IPS-NIHi11 (cell line): ENCODE measurements at regions not wholly inside any gene's neighbourhood (a gene's known extent, or its start where the extent isn't known, plus 50 kb on each side); places are given as distances from the start of the nearest gene placed in this dataset.

Experiments used
- DNase-seq: peaks from one replicate; pipeline ENCODE4 v3.0.0; 2012; ENCODE audit warnings: mixed read lengths, low spot score

DNA sequence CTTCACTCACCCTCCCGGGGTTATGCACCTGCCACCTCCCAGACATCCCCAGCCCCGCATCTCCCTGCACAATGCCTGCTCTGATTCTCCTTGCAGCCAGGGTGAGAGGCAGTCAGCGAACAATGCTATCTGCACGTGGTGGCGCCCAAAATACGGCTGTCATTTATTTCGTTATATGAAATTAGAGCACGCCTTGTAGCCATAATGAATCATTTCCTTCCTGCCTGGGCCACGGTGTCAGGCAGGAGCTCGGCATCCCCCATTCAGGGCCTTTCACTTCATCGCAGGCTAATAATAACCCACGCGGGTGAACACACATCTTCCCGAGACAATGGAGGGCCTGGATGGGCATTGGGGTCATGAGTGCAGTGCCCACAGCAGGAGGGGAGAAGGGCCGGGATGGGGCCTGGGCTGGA, 143.8 kb upstream of the ZNF507 start:
- DNase-seq: no peak

DNA sequence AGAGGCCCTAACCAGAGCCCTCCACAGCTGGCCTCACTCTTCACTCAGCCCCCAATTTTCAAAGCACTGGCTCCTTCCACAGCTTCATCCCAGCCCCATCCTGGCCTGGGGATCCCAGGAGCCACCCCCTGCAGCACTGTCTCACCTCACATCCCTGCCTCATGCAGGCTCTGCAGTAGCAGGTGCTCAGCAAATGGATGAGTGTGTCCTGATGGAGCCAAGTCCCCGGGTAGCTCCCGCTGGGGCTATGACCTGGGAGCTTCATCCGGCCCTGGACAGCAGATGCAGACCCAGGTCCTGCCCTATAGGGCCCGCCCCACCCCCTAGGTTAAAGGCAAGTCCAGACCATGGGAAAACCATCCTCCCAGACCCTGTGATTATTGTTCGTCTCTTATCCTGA, 143.2 kb upstream of the ZNF507 start:
- DNase-seq: no peak

DNA sequence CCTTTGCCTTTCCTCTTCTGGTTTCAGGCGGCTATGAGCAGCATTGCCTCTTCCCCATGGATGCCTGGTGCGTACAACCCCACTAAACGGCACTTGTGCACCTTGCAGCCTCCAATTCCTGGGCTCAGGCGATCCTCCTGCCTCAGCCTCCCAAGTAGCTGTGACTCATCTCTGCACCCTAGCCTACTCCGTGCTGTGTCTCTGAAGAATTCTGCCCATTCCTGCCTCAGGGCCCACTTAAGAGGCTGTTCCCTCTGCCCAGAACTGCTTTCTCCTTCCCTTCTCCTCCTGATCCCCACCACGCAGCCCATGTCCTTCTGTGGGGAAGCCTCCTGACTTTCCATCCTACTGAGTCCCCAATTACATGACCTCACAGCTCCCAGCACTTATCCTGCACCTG, 142.2 kb upstream of the ZNF507 start:
- DNase-seq: no peak

DNA sequence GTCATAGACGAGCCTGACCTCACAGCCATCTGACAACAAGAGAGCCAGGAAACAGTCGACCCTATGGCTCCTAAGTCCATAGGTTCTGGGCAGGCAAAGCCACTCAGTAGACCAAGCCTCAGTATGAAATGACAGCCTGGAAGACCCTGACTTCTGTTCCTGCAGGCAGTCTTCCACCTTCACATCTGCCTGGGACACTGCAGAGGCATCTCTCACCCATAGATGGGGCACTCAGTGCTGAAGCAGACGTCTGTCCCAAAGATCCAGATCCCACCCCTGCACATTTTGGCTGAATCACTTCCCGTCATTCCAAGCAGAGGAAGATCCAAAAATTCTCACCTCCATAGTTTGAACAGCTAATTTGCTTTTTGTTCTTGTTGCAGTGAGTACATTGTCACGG, 139.3 kb upstream of the ZNF507 start:
- DNase-seq: no peak

DNA sequence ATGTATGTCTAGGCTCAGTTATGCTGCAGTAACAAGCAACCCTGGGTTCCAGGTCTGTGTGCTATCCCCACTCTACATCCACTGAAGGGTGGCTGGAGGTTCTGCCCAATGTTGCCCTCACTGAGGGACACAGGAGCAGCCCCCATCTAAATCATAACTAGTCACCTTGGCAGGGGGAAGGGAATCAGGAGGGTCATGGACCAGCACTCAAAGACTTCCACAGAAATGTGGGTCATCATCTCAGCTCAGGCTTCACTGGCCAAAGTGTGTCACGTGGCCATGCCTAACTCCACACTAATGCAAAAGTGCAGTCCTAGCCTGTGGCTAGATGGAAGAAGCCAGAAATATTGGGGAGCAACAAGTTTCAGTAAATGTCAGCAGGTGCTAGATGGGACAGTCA, 137.3 kb upstream of the ZNF507 start:
- DNase-seq: no peak

GRCh38 chr19:32219392-32219791, 126.0 kb upstream of the ZNF507 start:
- DNase-seq: no peak

GRCh38 chr19:32219881-32220472, 125.4 kb upstream of the ZNF507 start:
- DNase-seq: no peak

DNA sequence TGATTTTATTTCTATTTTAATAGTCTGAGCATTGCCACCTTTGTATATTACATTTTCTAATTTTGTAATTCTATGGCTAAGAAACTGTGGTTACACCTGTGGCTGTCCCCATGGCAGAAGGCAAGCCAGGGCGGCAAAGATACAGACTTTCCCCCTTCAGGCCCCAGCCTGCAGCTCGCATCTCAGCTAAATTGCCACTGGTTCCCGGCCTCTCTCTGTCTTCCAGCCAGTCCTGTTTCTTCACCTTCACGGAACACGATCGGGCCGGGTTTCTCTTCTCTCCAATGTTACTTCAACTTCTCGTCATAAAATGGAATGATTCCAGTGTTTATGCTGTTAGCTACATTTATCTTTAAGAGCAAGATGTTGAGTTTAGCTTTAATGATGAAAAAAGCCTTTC, 124.5 kb upstream of the ZNF507 start:
- no peak for DNase-seq

DNA sequence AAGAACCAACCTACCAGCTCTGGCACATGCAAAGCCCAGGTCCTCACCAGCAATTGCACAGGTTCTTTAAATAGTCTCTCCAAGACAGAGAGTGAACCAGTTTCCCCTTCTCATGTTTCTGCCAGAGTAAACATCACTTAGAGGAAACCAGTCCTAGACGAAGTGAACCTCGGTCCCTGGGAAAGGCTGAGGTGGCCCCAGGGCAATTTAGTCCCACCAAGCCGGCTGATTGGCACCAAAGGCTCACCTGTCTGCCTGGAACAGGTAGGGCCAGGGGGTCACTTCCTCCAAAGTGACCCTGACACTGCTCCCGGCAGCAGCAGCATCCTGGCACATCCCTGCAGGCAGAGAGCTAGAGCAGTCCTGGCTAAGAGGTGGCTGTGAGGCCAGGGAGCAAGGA, 122.9 kb upstream of the ZNF507 start:
- DNase-seq: no peak

DNA sequence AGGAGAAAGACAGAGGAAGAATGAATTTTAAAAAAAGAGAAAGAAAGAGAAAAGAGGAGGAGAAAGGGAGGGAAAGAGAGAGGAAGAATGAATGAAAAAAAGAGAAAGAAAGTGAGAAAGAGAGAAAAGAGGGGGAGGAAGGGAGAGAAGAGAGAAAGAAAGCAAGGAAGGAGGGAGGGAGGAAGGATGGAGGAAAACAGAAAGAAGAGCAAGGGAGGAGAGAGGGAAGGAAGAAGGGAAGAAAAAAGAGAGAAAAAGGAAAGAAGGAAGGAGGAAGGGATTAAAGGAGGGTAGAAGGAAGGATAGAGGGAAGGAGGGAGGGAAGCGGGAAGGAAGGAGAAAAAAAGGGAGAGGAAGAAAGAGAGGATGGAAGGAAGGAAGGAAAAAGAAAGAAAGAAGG, 122.3 kb upstream of the ZNF507 start:
- no peak for DNase-seq

DNA sequence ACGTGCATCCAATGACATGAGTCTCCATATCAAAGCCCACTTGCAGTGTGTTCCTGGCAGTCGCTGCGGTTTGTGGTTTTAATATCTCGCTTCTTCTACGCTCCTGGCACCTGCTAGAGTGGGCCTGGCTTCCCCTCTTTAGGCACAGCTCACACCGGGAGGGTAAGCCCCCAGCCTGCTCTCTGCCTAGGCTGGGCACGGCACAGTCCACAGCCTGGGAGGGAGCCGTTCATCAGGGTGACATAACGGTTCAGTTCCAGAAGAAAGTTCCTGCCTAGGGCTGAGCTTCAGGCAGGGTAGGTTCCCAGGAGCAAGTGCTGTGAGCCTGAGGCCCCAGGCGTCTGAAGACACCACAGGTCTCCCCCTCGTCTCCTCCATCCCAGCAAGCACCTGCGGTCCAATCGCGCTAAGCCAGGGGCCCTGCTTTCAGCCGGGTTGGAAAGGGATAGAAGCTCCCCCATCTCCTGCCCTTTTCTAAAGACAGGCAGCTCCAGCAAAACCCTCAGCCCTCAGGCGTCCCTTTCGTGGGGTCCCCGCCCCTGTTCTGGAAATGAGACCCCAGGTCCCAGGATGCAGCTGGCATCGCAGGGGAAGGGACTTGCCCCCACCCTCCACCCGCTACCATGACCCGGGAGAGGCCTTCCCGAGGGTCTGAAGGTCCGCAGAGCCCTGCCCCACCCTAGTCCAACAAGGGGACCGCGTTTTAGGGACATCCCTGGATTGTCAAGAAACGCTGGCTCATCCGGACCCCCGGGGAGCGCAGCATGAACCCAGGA, 121.6 kb upstream of the ZNF507 start:
- peak; percentile 35 for DNase-seq

DNA sequence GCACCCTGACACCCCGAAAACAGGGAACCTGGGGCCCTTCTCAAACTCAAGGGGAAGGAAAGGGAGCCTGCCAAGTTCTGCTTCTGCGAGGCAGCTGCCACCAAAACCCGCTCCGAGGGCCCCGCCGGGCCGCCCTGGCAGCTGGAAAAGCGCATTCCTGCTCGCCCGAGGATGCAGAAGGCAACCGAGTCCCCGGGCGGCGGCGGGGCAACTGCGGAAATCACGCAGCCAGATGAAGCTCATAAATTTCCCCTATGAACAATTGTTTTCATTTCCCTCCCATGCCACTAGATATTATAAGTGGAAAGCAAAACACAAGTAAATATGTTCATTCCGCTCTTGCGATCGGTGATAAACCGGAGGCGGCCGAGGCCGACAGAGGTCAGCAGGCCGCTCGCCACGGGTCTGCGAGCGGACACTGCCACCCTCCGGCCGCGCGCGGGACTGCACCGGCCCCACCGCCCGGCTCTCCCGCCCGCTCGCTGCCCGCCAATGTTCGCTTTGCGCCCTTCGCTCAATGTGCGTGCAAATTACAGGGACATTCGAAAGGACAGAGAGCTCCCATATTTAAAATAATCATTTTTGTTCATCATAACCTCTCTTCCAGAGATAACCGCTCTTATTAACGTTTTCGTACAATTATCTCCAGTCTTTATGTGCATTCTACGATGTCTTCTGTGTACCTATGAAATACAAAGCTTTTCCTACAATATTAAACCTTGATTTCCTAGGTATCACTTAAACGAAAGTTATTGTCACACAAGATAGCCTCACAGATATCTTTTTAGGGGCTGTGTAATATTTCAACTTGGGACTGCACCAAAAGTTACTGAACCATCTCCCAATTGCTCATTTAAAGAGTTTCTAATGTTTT, 120.8 kb upstream of the ZNF507 start:
- peak; percentile 92 for DNase-seq

- DNase-seq: peak; percentile 61
Observed at GRCh38 chr19:32227561-32228165, 117.7 kb upstream of the ZNF507 start.

DNA sequence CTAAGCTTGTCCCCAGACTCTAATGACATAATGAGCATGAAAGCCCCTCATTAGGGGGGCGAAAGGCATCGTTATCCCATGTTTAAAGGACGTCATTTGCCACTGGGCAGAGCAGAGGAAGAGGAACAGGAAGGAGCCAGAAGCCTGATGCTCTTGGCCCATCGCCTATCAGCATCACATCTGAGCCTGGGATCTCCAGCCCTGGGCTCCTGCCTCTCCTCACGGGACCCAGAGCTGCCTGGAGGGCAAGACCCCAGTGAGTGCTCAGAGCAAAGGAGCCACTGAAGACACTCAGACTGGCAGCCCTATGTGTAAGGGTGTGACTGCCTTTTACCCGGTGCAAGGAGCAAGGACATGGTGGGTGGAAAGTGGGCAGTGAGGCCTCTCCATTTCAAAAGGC, 115.0 kb upstream of the ZNF507 start:
- no peak for DNase-seq

GRCh38 chr19:32231020-32231419, 114.4 kb upstream of the ZNF507 start:
- no peak for DNase-seq

- DNase-seq: no peak
Observed at GRCh38 chr19:32231691-32232090, 113.7 kb upstream of the ZNF507 start.

GRCh38 chr19:32232449-32232848, 113.0 kb upstream of the ZNF507 start:
- DNase-seq: no peak

- DNase-seq: no peak
Observed at GRCh38 chr19:32233091-32233490, 112.3 kb upstream of the ZNF507 start.

DNA sequence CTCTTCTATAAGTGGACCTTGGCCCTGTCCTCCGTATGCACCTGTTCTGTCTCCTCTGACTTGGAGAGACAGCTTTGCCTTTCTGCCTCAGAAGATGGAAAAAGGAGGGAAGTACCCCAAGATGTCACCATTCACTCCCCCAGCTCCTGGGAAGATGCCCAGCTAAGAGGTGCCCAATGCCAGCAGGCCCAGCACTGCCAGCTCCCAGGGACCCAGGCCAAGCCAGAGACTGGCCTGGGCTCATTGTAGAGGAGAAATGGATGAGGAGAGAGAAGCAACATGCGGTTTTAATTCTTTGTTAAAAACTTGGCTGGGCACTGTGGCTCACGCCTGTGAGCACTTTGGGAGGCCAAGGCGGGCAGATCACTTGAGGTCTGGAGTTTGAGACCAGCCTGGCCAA, 111.5 kb upstream of the ZNF507 start:
- DNase-seq: no peak

DNA sequence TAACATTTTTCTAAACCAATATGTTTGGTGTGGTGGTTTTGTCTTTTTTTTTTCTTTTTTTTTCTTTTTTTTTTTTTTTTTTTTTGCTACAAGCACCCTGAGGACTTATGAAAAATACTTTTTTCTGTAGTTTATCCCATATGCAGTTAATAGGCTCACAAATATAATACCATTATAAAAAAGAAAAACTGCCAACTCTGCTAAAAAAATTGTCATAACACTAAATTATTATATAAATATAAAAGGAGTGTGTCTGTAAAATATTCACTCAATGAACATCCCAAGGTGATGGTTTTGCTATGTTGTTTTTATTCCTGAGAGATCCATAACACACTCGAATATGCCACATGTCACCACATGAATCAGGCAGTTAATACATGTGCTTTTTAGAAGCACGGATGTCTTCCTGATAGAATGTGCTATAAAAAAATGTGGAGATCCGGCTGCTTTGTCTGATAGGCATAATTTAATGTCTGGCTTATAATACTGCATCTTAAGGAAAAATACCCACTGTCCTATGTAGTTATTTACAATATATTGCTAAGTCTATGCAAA, 110.7 kb upstream of the ZNF507 start:
- no peak for DNase-seq

- no peak for DNase-seq
Observed at GRCh38 chr19:32238076-32238475, 107.3 kb upstream of the ZNF507 start.

GRCh38 chr19:32240316-32240715, 105.1 kb upstream of the ZNF507 start:
- DNase-seq: no peak
